AG04449 (cell line): ENCODE measurements at regions not wholly inside any gene's neighbourhood (a gene's known extent, or its start where the extent isn't known, plus 50 kb on each side); places are given as distances from the start of the nearest gene placed in this dataset.

ENCODE experiments used
- CTCF ChIA-PET: fragments of 350-600 bp; formaldehyde crosslinking; extraction: SDS; loops from one replicate; lab custom pipeline; 2021; ENCODE audit warnings: antibody characterized with exemption; lab: Yijun Ruan, JAX
- POLR2A ChIA-PET: fragments of 400-600, 350-600 bp; formaldehyde crosslinking; extraction: SDS; loops from one replicate; lab custom pipeline; 2020; ENCODE audit warnings: antibody characterized with exemption, inconsistent platforms; lab: Yijun Ruan, JAX
- DNase-seq: peaks from one replicate; pipeline ENCODE4 v3.0.0-alpha.2; 2010; ENCODE audit warnings: low read depth, low spot score
- H3K4me3 ChIP-seq: 2 replicates; pipeline ENCODE4 v1.5.1; 2011; ENCODE audit warnings: low read depth, mild to moderate bottlenecking, control low read depth, low read length
- CTCF ChIP-seq: IDR thresholded peaks from one replicate; pipeline ENCODE4 v1.5.1; 2011; ENCODE audit warnings: mild to moderate bottlenecking, moderate library complexity, low read length, control low read depth, inconsistent platforms; ENCODE audit not compliant: insufficient read depth; ENCODE audit errors: missing control alignments

- ChIA-PET POLR2A (no interaction called here), CTCF (interaction anchor here (1.0 kb wide), 1 partner anchor 9 kb away, joined by 5 read pairs; no protein-coding TSS in a partner anchor)
- no peak for TF ChIP-seq CTCF
- no peak overlapping the region for H3K4me3 ChIP-seq
- DNase-seq, result no peak
Measured at GRCh38 chr11:116507849-116508695, 264.7 kb downstream of the BUD13 start.

GRCh38 chr11:116507016-116507415 lies 265.8 kb downstream of the BUD13 start:
- no peak overlapping the region for H3K4me3 ChIP-seq
- CTCF ChIA-PET, result interaction anchor here (1.1 kb wide), 1 partner anchor 185 kb away, joined by 4 read pairs; no protein-coding TSS in a partner anchor
- no peak for TF ChIP-seq CTCF
- POLR2A ChIA-PET, result no interaction called here
- DNase-seq, result no peak

GRCh38 chr11:116506263-116506825 lies 266.4 kb downstream of the BUD13 start:
- no peak for TF ChIP-seq CTCF
- no peak for DNase-seq
- ChIA-PET POLR2A (no interaction called here), CTCF (interaction anchor here (1.1 kb wide), 1 partner anchor 185 kb away, joined by 4 read pairs; no protein-coding TSS in a partner anchor)
- no peak overlapping the region for H3K4me3 ChIP-seq

- DNase-seq, result no peak
- CTCF ChIA-PET, result interaction anchor here (1.1 kb wide), 1 partner anchor 186 kb away, joined by 4 read pairs; no protein-coding TSS in a partner anchor
- POLR2A ChIA-PET, result no interaction called here
- H3K4me3 ChIP-seq, result no peak overlapping the region
- TF ChIP-seq CTCF, result no peak
Measured at GRCh38 chr11:116505298-116506262, 267.2 kb downstream of the BUD13 start.

- CTCF ChIA-PET, result no interaction called here
- DNase-seq, result no peak
- POLR2A ChIA-PET, result no interaction called here
- TF ChIP-seq CTCF, result no peak
- no peak overlapping the region for H3K4me3 ChIP-seq
Measured at GRCh38 chr11:116504541-116505297, 268.1 kb downstream of the BUD13 start.
